ENCODE measurements at regions not wholly inside any gene's neighbourhood (a gene's known extent, or its start where the extent isn't known, plus 50 kb on each side); places are given as distances from the start of the nearest gene placed in this dataset.

DNA sequence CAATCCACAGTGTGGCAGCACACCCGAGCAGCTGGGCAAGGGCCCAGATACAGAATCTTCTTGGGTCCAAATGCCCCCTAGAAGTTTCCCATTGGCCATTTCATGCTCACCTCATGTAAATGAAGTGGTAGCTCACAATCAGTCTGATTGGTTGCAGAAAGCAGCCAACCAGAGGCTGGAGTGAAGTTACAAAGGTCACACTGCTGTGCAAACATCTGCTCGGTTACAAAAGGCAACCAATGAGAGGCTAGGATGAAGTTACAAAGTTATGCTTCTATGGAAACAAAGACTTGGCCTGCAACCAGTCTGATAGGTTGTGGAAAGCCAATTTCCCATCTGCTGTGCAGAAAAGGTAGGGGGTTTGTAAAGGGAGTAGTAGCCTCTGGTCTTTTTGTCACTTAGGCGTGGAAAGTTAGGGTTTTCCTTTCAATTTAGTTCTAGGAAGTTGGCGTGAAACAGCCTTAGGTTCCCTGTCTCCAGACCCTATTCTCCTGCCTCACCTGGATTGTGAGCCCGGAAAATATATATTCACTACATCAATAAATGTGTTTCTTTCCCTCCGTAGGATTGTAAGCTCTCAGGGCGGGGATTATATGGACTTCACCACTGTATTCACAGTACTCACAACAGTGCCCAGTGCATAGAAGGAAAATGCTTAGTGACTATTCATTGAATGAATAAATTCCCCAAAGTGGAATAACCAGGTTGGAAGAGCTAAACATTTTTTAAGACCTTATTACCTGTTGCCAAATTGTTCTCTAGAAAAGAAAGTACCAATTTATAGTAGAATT, 91.9 kb downstream of the URB2 start:
- H3K9me3 ChIP-seq: peaks cover 10% of the 10 kb centered on the region
- H3K4me1 ChIP-seq: no peaks in the 10 kb centered on the region
- no peak overlapping the region for H3K27ac ChIP-seq
- TF ChIP-seq, protein P1, sequence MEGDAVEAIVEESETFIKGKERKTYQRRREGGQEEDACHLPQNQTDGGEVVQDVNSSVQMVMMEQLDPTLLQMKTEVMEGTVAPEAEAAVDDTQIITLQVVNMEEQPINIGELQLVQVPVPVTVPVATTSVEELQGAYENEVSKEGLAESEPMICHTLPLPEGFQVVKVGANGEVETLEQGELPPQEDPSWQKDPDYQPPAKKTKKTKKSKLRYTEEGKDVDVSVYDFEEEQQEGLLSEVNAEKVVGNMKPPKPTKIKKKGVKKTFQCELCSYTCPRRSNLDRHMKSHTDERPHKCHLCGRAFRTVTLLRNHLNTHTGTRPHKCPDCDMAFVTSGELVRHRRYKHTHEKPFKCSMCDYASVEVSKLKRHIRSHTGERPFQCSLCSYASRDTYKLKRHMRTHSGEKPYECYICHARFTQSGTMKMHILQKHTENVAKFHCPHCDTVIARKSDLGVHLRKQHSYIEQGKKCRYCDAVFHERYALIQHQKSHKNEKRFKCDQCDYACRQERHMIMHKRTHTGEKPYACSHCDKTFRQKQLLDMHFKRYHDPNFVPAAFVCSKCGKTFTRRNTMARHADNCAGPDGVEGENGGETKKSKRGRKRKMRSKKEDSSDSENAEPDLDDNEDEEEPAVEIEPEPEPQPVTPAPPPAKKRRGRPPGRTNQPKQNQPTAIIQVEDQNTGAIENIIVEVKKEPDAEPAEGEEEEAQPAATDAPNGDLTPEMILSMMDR (IDR thresholded peaks at IDR 0.05): no peak
- ATAC-seq (peak in 2 of 4 donors; percentile 29 to 33), DNase-seq (no peak)
- intact Hi-C loops (cut with DNase I): no loop called here
- H3K36me3 ChIP-seq (ENCODE audit: insufficient read depth in 1 of 2, low read depth in 1 of 2): no peaks in the 10 kb centered on the region
- WGBS, 3 donors: 69 to 77% (median 70%) methylated on average over 7 of the region's 7 CpGs
- H3K4me3 ChIP-seq: peak overlapping the region; percentile 54
- no peaks in the 10 kb centered on the region for H3K27me3 ChIP-seq (ENCODE audit: insufficient read depth in 3 of 3, low read length in 2 of 3)

DNA sequence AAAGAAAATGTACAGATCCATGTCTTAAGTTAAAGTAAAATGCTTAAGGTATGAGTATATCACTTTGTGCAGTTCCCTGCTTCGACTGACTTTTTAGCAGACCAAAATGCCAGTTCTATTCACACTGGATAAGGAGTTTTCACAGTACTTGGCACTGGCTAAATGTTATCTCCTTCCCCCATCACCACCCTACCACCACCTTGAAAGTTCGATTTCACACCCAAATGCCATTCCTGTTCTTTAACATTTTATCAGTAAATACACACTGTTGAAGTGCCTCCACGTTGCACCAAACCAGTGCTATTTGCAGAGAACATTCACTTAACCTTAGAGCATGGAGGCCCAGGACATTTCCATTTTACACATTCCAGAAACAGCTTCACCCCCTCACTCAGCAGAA, 100.0 kb downstream of the URB2 start:
- no peak for DNase-seq
- WGBS, 3 donors: 45 to 61% (median 51%) methylated on average over 3 of the region's 3 CpGs

DNA sequence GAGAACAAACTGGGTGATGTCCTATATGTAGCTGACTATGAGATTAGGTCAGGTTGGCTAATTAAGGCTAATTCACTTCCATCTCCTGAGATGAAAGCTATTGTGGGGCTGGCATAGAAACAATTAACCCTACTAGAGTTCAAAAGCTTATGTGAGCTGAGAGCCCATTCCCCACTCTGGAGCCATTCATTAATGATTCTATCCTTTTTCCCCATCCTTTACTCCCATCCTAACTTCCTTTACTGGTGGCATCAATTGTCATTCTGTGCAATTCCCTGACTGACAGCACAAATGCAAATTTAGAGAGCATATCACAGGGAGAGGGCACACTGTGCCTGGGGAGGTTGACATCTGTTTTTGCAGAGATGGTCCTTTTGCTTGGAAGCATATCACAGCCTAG, 103.9 kb downstream of the URB2 start:
- no peak for DNase-seq
- intact Hi-C loops (cut with DNase I): no loop called here
- H3K4me3 ChIP-seq: no peak overlapping the region
- no peaks in the 10 kb centered on the region for H3K4me1 ChIP-seq
- H3K36me3 ChIP-seq (ENCODE audit: insufficient read depth in 1 of 2, low read depth in 1 of 2): no peaks in the 10 kb centered on the region
- no peak overlapping the region for H3K27ac ChIP-seq
- H3K27me3 ChIP-seq (ENCODE audit: insufficient read depth in 3 of 3, low read length in 2 of 3): no peaks in the 10 kb centered on the region
- no peak for ATAC-seq
- H3K9me3 ChIP-seq: no peaks in the 10 kb centered on the region
- TF ChIP-seq, protein P1 (IDR thresholded peaks at IDR 0.05): no peak

More for the DNA sequence above, 100.0 kb downstream of the URB2 start:
- no peak overlapping the region for H3K27ac ChIP-seq
- H3K4me3 ChIP-seq: no peak overlapping the region
- H3K9me3 ChIP-seq: peaks cover 12% of the 10 kb centered on the region
- ATAC-seq: no peak
- H3K4me1 ChIP-seq: no peaks in the 10 kb centered on the region
- TF ChIP-seq, protein P1 (IDR thresholded peaks at IDR 0.05): no peak
- no peaks in the 10 kb centered on the region for H3K36me3 ChIP-seq (ENCODE audit: insufficient read depth in 1 of 2, low read depth in 1 of 2)
- H3K27me3 ChIP-seq (ENCODE audit: insufficient read depth in 3 of 3, low read length in 2 of 3): no peaks in the 10 kb centered on the region
- intact Hi-C loops (cut with DNase I): no loop called here

DNA sequence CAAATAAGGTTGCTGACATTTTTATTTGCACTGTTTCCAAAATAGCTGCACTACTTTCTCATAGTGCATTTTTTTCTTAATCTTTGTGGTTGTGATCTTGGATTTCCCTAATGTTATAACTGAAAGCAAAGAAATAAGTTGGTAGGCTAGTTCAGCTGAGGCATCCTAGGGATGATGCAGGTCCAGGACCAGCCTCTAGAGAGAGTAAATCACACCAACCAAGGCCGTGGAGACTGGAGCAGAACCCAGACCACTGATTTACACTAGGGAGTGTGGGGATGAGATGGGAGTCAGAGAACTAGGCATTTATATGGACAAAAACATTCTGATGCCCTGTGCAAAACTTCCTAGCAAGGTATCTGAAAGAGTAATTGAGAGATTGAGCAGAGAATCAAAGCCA, 104.5 kb downstream of the URB2 start:
- Histone ChIP-seq H3K27me3 (ENCODE audit: insufficient read depth in 3 of 3, low read length in 2 of 3) (no peaks in the 10 kb centered on the region), H3K9me3 (no peaks in the 10 kb centered on the region), H3K4me1 (no peaks in the 10 kb centered on the region), H3K4me3 (no peak overlapping the region), H3K27ac (no peak overlapping the region), H3K36me3 (ENCODE audit: insufficient read depth in 1 of 2, low read depth in 1 of 2) (no peaks in the 10 kb centered on the region)
- DNase-seq (no peak), ATAC-seq (no peak)
- 30 to 50% (median 48%) methylated on average over 1 of the region's 1 CpG for WGBS, 3 donors
- TF ChIP-seq, protein P1 (IDR thresholded peaks at IDR 0.05): no peak
- intact Hi-C loops (cut with DNase I): no loop called here

DNA sequence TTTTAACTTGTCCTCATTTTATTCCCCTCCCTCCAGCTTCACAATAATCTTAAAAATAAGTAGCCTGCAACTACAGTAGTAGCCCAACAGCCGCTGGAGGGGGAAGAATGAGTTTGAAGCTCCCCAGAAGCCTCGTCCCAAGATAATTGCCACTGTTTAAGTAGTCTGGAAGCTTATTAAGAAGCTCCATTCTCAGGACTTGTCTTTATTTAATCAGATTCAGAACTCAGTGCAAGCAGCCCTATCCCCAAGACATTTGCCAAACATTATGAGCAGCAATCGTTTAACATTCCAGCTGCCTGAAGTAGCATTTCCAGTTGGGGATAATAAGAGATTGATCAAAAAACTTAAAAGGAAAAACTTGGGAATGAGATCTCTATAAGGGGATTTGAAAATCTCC, 106.0 kb downstream of the URB2 start:
- H3K36me3 ChIP-seq (ENCODE audit: insufficient read depth in 1 of 2, low read depth in 1 of 2): no peaks in the 10 kb centered on the region
- no peaks in the 10 kb centered on the region for H3K4me1 ChIP-seq
- no peak for ATAC-seq
- no peaks in the 10 kb centered on the region for H3K27me3 ChIP-seq (ENCODE audit: insufficient read depth in 3 of 3, low read length in 2 of 3)
- TF ChIP-seq, protein P1 (IDR thresholded peaks at IDR 0.05): no peak
- no peak overlapping the region for H3K4me3 ChIP-seq
- peaks cover 9% of the 10 kb centered on the region for H3K9me3 ChIP-seq
- DNase-seq: no peak
- H3K27ac ChIP-seq: no peak overlapping the region
- intact Hi-C loops (cut with DNase I): no loop called here
- 66 to 68% (median 67%) methylated on average over 3 of the region's 3 CpGs for WGBS, 3 donors
